ENCODE measurements at regions not wholly inside any gene's neighbourhood (a gene's known extent, or its start where the extent isn't known, plus 50 kb on each side); places are given as distances from the start of the nearest gene placed in this dataset.

DNA sequence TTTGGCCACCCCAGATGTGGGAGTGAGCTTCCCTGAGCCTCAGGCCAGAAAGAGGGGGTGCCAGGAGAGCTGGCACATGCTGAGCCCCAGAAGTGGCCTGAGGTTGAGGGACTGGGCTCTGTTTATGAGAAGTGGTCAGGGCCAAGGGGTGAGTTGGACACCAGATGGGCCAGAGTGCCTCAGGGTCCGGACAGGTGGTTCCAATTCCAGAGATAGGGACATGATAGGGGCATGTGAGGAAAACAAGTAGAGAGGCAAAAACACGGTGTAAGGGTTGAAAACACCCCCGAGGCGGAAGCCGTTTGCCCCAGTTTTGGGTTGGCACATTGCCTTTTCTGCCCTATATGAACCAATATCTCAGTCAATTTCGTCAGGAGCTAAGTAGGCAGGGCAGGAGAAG, 125.6 kb upstream of the NFIB start:
- TF ChIP-seq, protein P1, sequence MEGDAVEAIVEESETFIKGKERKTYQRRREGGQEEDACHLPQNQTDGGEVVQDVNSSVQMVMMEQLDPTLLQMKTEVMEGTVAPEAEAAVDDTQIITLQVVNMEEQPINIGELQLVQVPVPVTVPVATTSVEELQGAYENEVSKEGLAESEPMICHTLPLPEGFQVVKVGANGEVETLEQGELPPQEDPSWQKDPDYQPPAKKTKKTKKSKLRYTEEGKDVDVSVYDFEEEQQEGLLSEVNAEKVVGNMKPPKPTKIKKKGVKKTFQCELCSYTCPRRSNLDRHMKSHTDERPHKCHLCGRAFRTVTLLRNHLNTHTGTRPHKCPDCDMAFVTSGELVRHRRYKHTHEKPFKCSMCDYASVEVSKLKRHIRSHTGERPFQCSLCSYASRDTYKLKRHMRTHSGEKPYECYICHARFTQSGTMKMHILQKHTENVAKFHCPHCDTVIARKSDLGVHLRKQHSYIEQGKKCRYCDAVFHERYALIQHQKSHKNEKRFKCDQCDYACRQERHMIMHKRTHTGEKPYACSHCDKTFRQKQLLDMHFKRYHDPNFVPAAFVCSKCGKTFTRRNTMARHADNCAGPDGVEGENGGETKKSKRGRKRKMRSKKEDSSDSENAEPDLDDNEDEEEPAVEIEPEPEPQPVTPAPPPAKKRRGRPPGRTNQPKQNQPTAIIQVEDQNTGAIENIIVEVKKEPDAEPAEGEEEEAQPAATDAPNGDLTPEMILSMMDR (IDR thresholded peaks at IDR 0.05) = no peak
- TF ChIP-seq POLR2AphosphoS5 (IDR thresholded peaks at IDR 0.05) (no peak), POLR2A (IDR thresholded peaks at IDR 0.05; ENCODE audit: low read depth) (no peak)
